BE2C (cell line): ENCODE measurements at regions not wholly inside any gene's neighbourhood (a gene's known extent, or its start where the extent isn't known, plus 50 kb on each side); places are given as distances from the start of the nearest gene placed in this dataset.

Source experiments
- DNase-seq: peaks from one replicate; pipeline ENCODE4 v3.0.0-alpha.2; 2020
- H3K27me3 ChIP-seq: fragments of 250-450 bp; sonication (Bioruptor Pico); 2 replicates; pipeline ENCODE4 v1.5.1; 2020; ENCODE audit warnings: mild to moderate bottlenecking
- H3K36me3 ChIP-seq: fragments of 250-450 bp; sonication (Bioruptor Pico); 2 replicates; pipeline ENCODE4 v1.5.1; 2020; ENCODE audit warnings: mild to moderate bottlenecking
- H3K4me1 ChIP-seq: fragments of 250-450 bp; sonication (Bioruptor Pico); 2 replicates; pipeline ENCODE4 v1.5.1; 2020
- H3K4me3 ChIP-seq: 2 replicates; pipeline ENCODE4 v1.5.1; 2011; ENCODE audit warnings: low read depth, low read length
- H3K9me3 ChIP-seq: fragments of 250-450 bp; sonication (Bioruptor Pico); 2 replicates; pipeline ENCODE4 v1.5.1; 2020
- TF ChIP-seq, protein P1 (sequence below): IDR thresholded peaks from 2 replicates; pipeline ENCODE4 v1.5.1; 2012; ENCODE audit warnings: mild to moderate bottlenecking, low read depth, low read length

DNA sequence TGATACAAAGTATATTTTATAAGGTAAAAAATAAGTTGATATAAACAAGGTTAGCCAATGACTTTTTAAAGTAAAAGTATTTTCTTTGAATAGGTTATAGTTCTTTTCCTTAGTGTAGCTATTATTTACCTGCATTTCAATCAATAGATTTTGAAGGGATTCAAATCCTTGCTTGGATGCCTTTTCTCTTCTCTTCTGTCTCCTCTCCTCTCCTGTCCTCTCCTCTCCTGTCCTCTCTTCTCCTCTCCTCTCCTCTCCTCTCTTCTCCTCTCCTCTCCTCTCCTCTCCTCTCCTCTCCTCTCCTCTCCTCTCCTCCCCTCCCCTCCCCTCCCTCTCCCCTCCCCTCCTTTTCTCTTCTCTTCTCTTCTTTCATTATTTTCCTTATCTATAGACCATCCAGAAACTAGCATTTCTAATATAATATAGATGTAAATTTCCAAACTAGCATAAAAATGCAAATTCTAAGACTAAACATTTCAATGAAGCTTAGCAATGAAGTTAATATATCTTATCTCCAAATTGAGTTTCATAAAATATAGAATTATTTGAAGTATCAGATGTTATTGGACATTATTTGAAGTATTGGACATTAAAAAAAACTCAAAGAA is 60.5 kb upstream of the PRKCQ start:
- TF ChIP-seq, protein P1, sequence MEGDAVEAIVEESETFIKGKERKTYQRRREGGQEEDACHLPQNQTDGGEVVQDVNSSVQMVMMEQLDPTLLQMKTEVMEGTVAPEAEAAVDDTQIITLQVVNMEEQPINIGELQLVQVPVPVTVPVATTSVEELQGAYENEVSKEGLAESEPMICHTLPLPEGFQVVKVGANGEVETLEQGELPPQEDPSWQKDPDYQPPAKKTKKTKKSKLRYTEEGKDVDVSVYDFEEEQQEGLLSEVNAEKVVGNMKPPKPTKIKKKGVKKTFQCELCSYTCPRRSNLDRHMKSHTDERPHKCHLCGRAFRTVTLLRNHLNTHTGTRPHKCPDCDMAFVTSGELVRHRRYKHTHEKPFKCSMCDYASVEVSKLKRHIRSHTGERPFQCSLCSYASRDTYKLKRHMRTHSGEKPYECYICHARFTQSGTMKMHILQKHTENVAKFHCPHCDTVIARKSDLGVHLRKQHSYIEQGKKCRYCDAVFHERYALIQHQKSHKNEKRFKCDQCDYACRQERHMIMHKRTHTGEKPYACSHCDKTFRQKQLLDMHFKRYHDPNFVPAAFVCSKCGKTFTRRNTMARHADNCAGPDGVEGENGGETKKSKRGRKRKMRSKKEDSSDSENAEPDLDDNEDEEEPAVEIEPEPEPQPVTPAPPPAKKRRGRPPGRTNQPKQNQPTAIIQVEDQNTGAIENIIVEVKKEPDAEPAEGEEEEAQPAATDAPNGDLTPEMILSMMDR, result no peak
- Histone ChIP-seq H3K27me3 (0 out of 2 replicates have a peak, but pooled peaks cover 8% of the 10 kb centered on the region), H3K4me3 (no peak overlapping the region)

DNA sequence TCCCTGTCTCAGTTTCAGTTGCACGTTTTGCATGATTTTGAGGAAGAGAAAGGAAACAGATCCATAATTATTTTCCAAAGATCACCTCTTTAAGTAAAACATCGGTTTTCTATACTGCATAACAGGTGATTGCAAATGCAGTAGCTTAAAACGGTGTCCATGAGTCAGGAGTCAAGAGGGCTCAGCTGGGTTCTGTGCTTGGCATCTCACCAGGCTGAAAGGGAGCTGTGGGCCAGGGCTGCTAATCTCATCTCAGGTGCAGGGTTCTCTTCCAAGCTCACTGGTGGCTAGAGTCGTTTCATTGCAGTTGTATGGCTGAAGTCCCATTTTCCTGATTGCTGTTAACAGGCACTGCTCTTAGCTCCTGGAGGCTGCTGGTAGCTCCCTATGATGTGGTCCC is 57.0 kb upstream of the PRKCQ start:
- no peak for DNase-seq
- no peaks in the 10 kb centered on the region for H3K9me3 ChIP-seq
- 0 out of 2 replicates have a peak, but pooled peaks cover 8% of the 10 kb centered on the region for H3K27me3 ChIP-seq
- TF ChIP-seq, protein P1, result no peak
- no peak overlapping the region for H3K4me3 ChIP-seq
- no peaks in the 10 kb centered on the region for H3K36me3 ChIP-seq
- no peaks in the 10 kb centered on the region for H3K4me1 ChIP-seq

More for the DNA sequence above, 60.5 kb upstream of the PRKCQ start:
- DNase-seq, result no peak
- Histone ChIP-seq H3K4me1 (no peaks in the 10 kb centered on the region), H3K9me3 (no peaks in the 10 kb centered on the region), H3K36me3 (no peaks in the 10 kb centered on the region)

DNA sequence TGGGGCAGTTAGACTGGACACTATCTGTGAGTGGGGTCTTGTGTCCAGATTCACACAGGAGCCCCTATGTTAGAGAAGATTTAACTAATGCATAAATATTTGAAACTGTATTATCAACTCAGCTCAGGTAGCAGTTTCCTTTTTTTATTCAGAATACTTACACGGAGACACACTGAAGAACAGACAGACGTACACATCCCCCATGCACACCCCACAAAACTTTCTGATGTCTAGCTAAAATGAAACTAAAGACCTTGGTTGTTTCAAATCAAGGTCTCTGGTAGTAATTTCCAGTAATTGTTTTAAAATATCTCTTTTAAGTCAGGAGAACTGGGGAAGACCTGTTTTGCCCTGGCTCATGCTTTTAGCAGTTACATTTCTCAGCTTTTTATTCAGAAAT is 55.7 kb upstream of the PRKCQ start:
- no peaks in the 10 kb centered on the region for H3K36me3 ChIP-seq
- H3K4me1 ChIP-seq, result no peaks in the 10 kb centered on the region
- no peak for DNase-seq
- TF ChIP-seq, protein P1, result no peak
- H3K27me3 ChIP-seq, result 0 out of 2 replicates have a peak, but pooled peaks cover 8% of the 10 kb centered on the region
- no peak overlapping the region for H3K4me3 ChIP-seq
- H3K9me3 ChIP-seq, result no peaks in the 10 kb centered on the region
